GM12891 (cell line): ENCODE measurements at regions not wholly inside any gene's neighbourhood (a gene's known extent, or its start where the extent isn't known, plus 50 kb on each side); places are given as distances from the start of the nearest gene placed in this dataset.

Experiments used
- POLR2A ChIP-seq: IDR thresholded peaks from 2 replicates; pipeline ENCODE4 v1.6.1; 2011; ENCODE audit warnings: low read depth, low read length, control low read depth
- POLR2AphosphoS5 ChIP-seq: IDR thresholded peaks from 2 replicates; pipeline ENCODE4 v1.6.1; 2011; ENCODE audit warnings: low read depth, low read length, control low read depth
- SPI1 ChIP-seq: IDR thresholded peaks from 2 replicates; pipeline ENCODE4 v1.6.1; 2011; ENCODE audit warnings: low read depth, low read length, control low read depth
- TAF1 ChIP-seq: IDR thresholded peaks from 2 replicates; pipeline ENCODE4 v1.6.1; 2011; ENCODE audit warnings: low read depth, low read length, control low read depth

GRCh38 chr3:56935811-56936210 is 124.7 kb upstream of the SPATA12 start:
- no peak for TF ChIP-seq POLR2A
- TF ChIP-seq POLR2AphosphoS5: no peak
- TF ChIP-seq TAF1: no peak
- no peak for TF ChIP-seq SPI1
